ENCODE measurements at regions not wholly inside any gene's neighbourhood (a gene's known extent, or its start where the extent isn't known, plus 50 kb on each side); places are given as distances from the start of the nearest gene placed in this dataset.
A peak's percentile ranks its signal among the peaks of the same experiment; 100 is the strongest.

DNA sequence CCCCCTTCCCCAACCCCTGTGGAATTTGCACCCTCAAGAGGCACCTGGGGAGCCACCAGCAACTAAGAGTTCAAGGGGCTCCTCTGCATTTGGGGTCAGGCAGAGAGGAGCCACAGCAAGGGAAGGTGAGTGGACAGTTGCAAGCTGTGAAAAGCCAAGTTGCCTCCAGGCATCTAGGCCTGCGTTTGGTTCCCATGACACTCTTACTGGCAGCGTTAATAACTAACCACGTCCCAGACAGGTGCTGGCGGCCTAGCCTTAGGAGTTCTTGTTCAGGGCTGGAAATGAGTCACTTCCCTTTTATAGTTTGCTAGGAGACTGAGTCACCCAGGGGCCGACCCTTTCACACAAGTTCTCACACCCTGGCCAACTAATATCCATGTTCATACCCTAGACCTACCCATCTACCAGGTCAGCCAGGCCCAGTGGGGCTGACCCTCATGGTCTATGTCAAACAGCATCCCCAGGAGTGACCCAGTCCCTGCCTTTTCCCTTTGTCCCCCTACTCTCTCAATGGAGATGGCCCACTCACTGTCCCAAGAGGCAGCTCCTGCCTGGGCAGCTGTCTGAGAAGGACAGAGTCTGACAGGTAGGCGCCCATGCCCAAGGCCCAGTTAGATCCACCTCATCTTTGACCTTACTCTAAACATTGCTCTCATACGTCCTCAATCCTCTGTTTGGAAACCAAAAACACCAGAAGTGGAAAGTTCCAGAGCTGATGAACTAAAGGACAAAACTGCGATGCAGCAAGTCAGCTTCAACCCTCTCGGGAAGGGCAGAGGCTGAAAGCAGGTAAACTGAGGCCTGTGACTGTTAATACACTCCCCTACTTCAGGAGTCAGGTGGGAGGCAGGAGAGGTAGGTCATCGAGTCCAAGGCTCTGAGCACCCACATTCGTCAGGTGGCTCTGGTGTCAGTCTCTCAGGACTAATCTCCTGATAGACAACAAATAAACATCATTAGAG, 300.6 kb downstream of the SOX9 start:
- H3K4me3 ChIP-seq (ENCODE audit: low read depth, low read length) = no peak overlapping the region
- peaks cover 10% of the 10 kb centered on the region for H3K9me3 ChIP-seq (ENCODE audit: control insufficient read depth, insufficient read depth, low read length)
- TF ChIP-seq, protein P1, sequence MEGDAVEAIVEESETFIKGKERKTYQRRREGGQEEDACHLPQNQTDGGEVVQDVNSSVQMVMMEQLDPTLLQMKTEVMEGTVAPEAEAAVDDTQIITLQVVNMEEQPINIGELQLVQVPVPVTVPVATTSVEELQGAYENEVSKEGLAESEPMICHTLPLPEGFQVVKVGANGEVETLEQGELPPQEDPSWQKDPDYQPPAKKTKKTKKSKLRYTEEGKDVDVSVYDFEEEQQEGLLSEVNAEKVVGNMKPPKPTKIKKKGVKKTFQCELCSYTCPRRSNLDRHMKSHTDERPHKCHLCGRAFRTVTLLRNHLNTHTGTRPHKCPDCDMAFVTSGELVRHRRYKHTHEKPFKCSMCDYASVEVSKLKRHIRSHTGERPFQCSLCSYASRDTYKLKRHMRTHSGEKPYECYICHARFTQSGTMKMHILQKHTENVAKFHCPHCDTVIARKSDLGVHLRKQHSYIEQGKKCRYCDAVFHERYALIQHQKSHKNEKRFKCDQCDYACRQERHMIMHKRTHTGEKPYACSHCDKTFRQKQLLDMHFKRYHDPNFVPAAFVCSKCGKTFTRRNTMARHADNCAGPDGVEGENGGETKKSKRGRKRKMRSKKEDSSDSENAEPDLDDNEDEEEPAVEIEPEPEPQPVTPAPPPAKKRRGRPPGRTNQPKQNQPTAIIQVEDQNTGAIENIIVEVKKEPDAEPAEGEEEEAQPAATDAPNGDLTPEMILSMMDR (IDR thresholded peaks at IDR 0.05; ENCODE audit: low read depth, low read length) = no peak
- ChIA-PET CTCF (no interaction called here), POLR2A (no interaction called here)
- H3K27me3 ChIP-seq (ENCODE audit: control insufficient read depth, insufficient read depth, low read length) = no peaks in the 10 kb centered on the region
- peak overlapping the region; percentile 31 for H3K27ac ChIP-seq (ENCODE audit: low read depth, low read length)
- DNase-seq (ENCODE audit: low read depth, low spot score) = peak; percentile 85

GRCh38 chr17:72422204-72422504, 301.3 kb downstream of the SOX9 start:
- DNase-seq (ENCODE audit: low read depth, low spot score) = no peak
- CTCF ChIA-PET = interaction anchor here (1.1 kb wide), 1 partner anchor 12 kb away, joined by 3 read pairs; no protein-coding TSS in a partner anchor
- no peak overlapping the region for H3K4me3 ChIP-seq (ENCODE audit: low read depth, low read length)
- POLR2A ChIA-PET = no interaction called here
- TF ChIP-seq, protein P1 (IDR thresholded peaks at IDR 0.05; ENCODE audit: low read depth, low read length) = no peak
- H3K9me3 ChIP-seq (ENCODE audit: control insufficient read depth, insufficient read depth, low read length) = peaks cover 8% of the 10 kb centered on the region
- H3K27me3 ChIP-seq (ENCODE audit: control insufficient read depth, insufficient read depth, low read length) = no peaks in the 10 kb centered on the region
- no peak overlapping the region for H3K27ac ChIP-seq (ENCODE audit: low read depth, low read length)

DNA sequence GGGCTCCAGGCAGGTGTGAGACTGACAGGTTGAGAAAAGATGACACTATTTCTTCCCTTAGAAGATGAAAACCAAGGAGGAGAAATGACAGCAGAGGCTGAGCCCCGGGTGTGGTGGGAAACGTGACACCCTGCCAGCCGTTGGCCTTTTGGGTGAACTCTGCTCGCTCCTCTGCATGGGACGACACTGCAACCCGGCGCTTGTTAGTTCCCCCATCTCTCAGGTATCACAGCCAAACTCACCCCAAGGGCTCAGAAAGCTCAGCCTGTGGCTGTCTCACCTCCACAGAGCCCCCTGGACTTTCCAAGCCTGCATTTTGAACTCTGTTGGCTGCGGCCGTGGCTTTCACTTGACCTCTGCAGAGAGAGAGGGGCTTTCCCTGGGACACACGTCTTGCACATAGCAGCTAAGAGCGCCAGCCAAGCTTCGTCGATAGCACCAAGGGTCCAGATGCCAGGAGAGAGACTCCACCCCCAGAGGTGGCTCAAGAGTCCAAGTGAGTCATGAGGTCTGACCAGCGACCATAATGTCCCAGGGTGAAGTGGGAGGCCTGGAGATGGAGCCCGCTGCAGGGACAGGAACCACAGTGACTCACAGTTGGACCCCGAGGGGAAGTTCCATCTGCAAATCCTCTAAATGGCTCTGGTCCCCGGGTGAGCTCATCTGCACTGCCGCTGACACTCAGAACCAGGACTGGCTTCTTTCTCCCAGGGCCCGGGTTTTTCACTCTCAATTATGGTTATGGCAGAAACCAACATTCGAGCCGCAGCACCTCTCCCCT, 301.9 kb downstream of the SOX9 start:
- Histone ChIP-seq H3K4me3 (ENCODE audit: low read depth, low read length) (no peak overlapping the region), H3K27ac (ENCODE audit: low read depth, low read length) (peak overlapping the region; percentile 39), H3K27me3 (ENCODE audit: control insufficient read depth, insufficient read depth, low read length) (no peaks in the 10 kb centered on the region), H3K9me3 (ENCODE audit: control insufficient read depth, insufficient read depth, low read length) (peaks cover 6% of the 10 kb centered on the region)
- DNase-seq (ENCODE audit: low read depth, low spot score) = peak; percentile 10
- TF ChIP-seq, protein P1 (IDR thresholded peaks at IDR 0.05; ENCODE audit: low read depth, low read length) = no peak
- ChIA-PET POLR2A (no interaction called here), CTCF (interaction anchor here (1.1 kb wide), 1 partner anchor 12 kb away, joined by 3 read pairs; no protein-coding TSS in a partner anchor)

- Histone ChIP-seq H3K27me3 (ENCODE audit: control insufficient read depth, insufficient read depth, low read length) (no peaks in the 10 kb centered on the region), H3K9me3 (ENCODE audit: control insufficient read depth, insufficient read depth, low read length) (peaks cover under 1% of the 10 kb centered on the region; the same call in 1 of the 2 replicates), H3K27ac (ENCODE audit: low read depth, low read length) (no peak overlapping the region), H3K4me3 (ENCODE audit: low read depth, low read length) (no peak overlapping the region)
- TF ChIP-seq, protein P1 (IDR thresholded peaks at IDR 0.05; ENCODE audit: low read depth, low read length) = no peak
- ChIA-PET POLR2A (no interaction called here), CTCF (interaction anchor here (1.1 kb wide), 1 partner anchor 13 kb away, joined by 3 read pairs; no protein-coding TSS in a partner anchor)
- DNase-seq (ENCODE audit: low read depth, low spot score) = no peak
Observed at GRCh38 chr17:72423286-72423589, 302.4 kb downstream of the SOX9 start.

DNA sequence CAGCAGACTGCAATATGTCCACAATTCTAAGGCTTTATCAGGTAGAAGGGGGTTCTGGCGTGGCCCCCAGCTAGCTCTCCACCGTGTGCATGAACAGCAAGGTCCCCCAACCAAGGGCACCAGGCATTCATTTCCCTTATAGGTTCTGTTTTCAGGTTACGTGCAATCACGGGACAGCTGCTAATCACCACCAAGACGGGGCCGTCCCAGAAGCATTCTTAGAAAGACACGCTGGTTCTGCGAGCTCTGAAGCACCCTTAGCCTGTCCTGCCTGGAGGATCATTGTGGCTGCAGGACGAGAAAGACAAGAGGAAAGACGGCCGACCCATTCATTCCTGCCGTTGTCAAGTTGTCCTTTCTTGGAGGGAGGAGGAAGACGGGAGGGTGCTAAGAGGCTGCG, 302.9 kb downstream of the SOX9 start:
- ChIA-PET POLR2A (no interaction called here), CTCF (no interaction called here)
- no peak for DNase-seq (ENCODE audit: low read depth, low spot score)
- Histone ChIP-seq H3K4me3 (ENCODE audit: low read depth, low read length) (no peak overlapping the region), H3K27ac (ENCODE audit: low read depth, low read length) (no peak overlapping the region), H3K9me3 (ENCODE audit: control insufficient read depth, insufficient read depth, low read length) (no peaks in the 10 kb centered on the region; the same call in 1 of the 2 replicates), H3K27me3 (ENCODE audit: control insufficient read depth, insufficient read depth, low read length) (no peaks in the 10 kb centered on the region)
- TF ChIP-seq, protein P1 (IDR thresholded peaks at IDR 0.05; ENCODE audit: low read depth, low read length) = no peak
